ENCODE measurements at regions not wholly inside any gene's neighbourhood (a gene's known extent, or its start where the extent isn't known, plus 50 kb on each side); places are given as distances from the start of the nearest gene placed in this dataset.

GRCh38 chr9:108283696-108284095 is 572.1 kb downstream of the ACTL7B start:
- H3K4me1 Mint-ChIP-seq, result no peaks in the 10 kb centered on the region
- H3K79me2 ChIP-seq (ENCODE audit: control insufficient read depth, insufficient read depth, low read length), result no peaks in the 10 kb centered on the region
- no peak for TF ChIP-seq EZH2 (IDR thresholded peaks at IDR 0.05; ENCODE audit: borderline replicate concordance, insufficient read depth, low read depth, low read length, poor library complexity, severe bottlenecking)
- no peak for TF ChIP-seq CTCF (IDR thresholded peaks at IDR 0.05)
- H3K4me3 ChIP-seq (ENCODE audit: control extremely low read depth in 1 of 5, extremely low read depth in 1 of 5, insufficient read depth in 1 of 5, low read depth in 2 of 5, low read length in 4 of 5), result no peak overlapping the region
- no peak overlapping the region for H3K27ac ChIP-seq (ENCODE audit: low read length in 2 of 2)
- no peaks in the 10 kb centered on the region for H4K20me1 ChIP-seq (ENCODE audit: control insufficient read depth, insufficient read depth, low read length, poor library complexity, severe bottlenecking)
- ChIA-PET CTCF (interaction anchor here (0.7 kb wide), 1 partner anchor 10 kb away, joined by 3 read pairs; no protein-coding TSS in a partner anchor), POLR2A (no interaction called here)
- WGBS (ENCODE audit: insufficient coverage), result 100% methylated on average over 4 of the region's 6 CpGs
- H3K9me3 ChIP-seq (ENCODE audit: control extremely low read depth in 1 of 3, control insufficient read depth in 2 of 3, insufficient read depth in 1 of 3, low read length in 2 of 3), result no peaks in the 10 kb centered on the region
- H3K4me2 ChIP-seq (replicated peaks; ENCODE audit: low read depth, low read length, poor library complexity, severe bottlenecking), result no peak overlapping the region
- ATAC-seq (ENCODE audit: low read depth) (no peak), DNase-seq (no peak)
- no peak overlapping the region for H3K4me3 Mint-ChIP-seq
- no peak overlapping the region for H3K9ac ChIP-seq (ENCODE audit: low read length)
- no peaks in the 10 kb centered on the region for H3K36me3 ChIP-seq (replicated peaks in 1 of 2; ENCODE audit: control extremely low read depth in 1 of 2, control insufficient read depth in 1 of 2, extremely low read depth in 1 of 2, insufficient read depth in 2 of 2, low read length in 1 of 2)
- intact Hi-C loops (cut with micrococcal nuclease), result no loop called here
- H3K4me1 ChIP-seq (ENCODE audit: control insufficient read depth in 2 of 2, insufficient read depth in 2 of 2, low read length in 2 of 2), result no peaks in the 10 kb centered on the region
- H3K9me3 Mint-ChIP-seq (ENCODE audit: insufficient read depth), result no peaks in the 10 kb centered on the region
- H3K27me3 ChIP-seq (replicated peaks in 1 of 4; ENCODE audit: control extremely low read depth in 1 of 4, control insufficient read depth in 3 of 4, insufficient read depth in 4 of 4, low read length in 3 of 4), result no peaks in the 10 kb centered on the region
- H3K27ac Mint-ChIP-seq, result no peak overlapping the region
- H3K27me3 Mint-ChIP-seq, result peaks cover 6% of the 10 kb centered on the region
- H2AFZ ChIP-seq (ENCODE audit: insufficient read depth, low read depth, low read length, poor library complexity, severe bottlenecking), result no peak overlapping the region

- H3K36me3 ChIP-seq (replicated peaks in 1 of 2; ENCODE audit: control extremely low read depth in 1 of 2, control insufficient read depth in 1 of 2, extremely low read depth in 1 of 2, insufficient read depth in 2 of 2, low read length in 1 of 2), result no peaks in the 10 kb centered on the region
- no peak overlapping the region for H3K27ac Mint-ChIP-seq
These were observed 572.9 kb downstream of the ACTL7B start for GRCh38 chr9:108282872-108283271.

More at GRCh38 chr9:108282872-108283271, 572.9 kb downstream of the ACTL7B start:
- TF ChIP-seq CTCF (IDR thresholded peaks at IDR 0.05), result no peak
- no peak for TF ChIP-seq EZH2 (IDR thresholded peaks at IDR 0.05; ENCODE audit: borderline replicate concordance, insufficient read depth, low read depth, low read length, poor library complexity, severe bottlenecking)
- H3K9me3 ChIP-seq (ENCODE audit: control extremely low read depth in 1 of 3, control insufficient read depth in 2 of 3, insufficient read depth in 1 of 3, low read length in 2 of 3), result no peaks in the 10 kb centered on the region
- H3K4me3 ChIP-seq (ENCODE audit: control extremely low read depth in 1 of 5, extremely low read depth in 1 of 5, insufficient read depth in 1 of 5, low read depth in 2 of 5, low read length in 4 of 5), result no peak overlapping the region
- no CpG with 5 or more reads among the region's 4 CpGs for WGBS (ENCODE audit: insufficient coverage)
- intact Hi-C loops (cut with micrococcal nuclease), result no loop called here
- H3K27me3 ChIP-seq (replicated peaks in 1 of 4; ENCODE audit: control extremely low read depth in 1 of 4, control insufficient read depth in 3 of 4, insufficient read depth in 4 of 4, low read length in 3 of 4), result no peaks in the 10 kb centered on the region
- no peak overlapping the region for H3K4me3 Mint-ChIP-seq
- H3K79me2 ChIP-seq (ENCODE audit: control insufficient read depth, insufficient read depth, low read length), result no peaks in the 10 kb centered on the region
- no peak overlapping the region for H3K9ac ChIP-seq (ENCODE audit: low read length)
- CTCF ChIA-PET, result interaction anchor here (0.7 kb wide), 1 partner anchor 133 kb away, joined by 4 read pairs; no protein-coding TSS in a partner anchor
- no peak overlapping the region for H2AFZ ChIP-seq (ENCODE audit: insufficient read depth, low read depth, low read length, poor library complexity, severe bottlenecking)
- no peaks in the 10 kb centered on the region for H3K9me3 Mint-ChIP-seq (ENCODE audit: insufficient read depth)
- ATAC-seq (ENCODE audit: low read depth) (no peak), DNase-seq (no peak)
- no peaks in the 10 kb centered on the region for H3K4me1 ChIP-seq (ENCODE audit: control insufficient read depth in 2 of 2, insufficient read depth in 2 of 2, low read length in 2 of 2)
- H3K4me2 ChIP-seq (replicated peaks; ENCODE audit: low read depth, low read length, poor library complexity, severe bottlenecking), result no peak overlapping the region
- H3K27me3 Mint-ChIP-seq, result peaks cover 6% of the 10 kb centered on the region
- POLR2A ChIA-PET, result no interaction called here
- H4K20me1 ChIP-seq (ENCODE audit: control insufficient read depth, insufficient read depth, low read length, poor library complexity, severe bottlenecking), result no peaks in the 10 kb centered on the region
- no peaks in the 10 kb centered on the region for H3K4me1 Mint-ChIP-seq
- no peak overlapping the region for H3K27ac ChIP-seq (ENCODE audit: low read length in 2 of 2)

Measured in B cell (primary cell).